HepG2 (cell line): ENCODE measurements at regions not wholly inside any gene's neighbourhood (a gene's known extent, or its start where the extent isn't known, plus 50 kb on each side); places are given as distances from the start of the nearest gene placed in this dataset.

Source experiments
- ATF4 ChIP-seq, 2 experiments: fragments of 450-650 bp in 1 of 2; sonication (generic) in 1 of 2; formaldehyde crosslinking; IDR thresholded peaks; 2 replicates each; pipeline versions ENCODE4 v1.5.0 to v1.8.0; 2020 to 2022; ENCODE audit warnings: mild to moderate bottlenecking in 1 of 2, missing genetic modification reagents in 1 of 2
- CAMTA2 ChIP-seq: sonication (generic); formaldehyde crosslinking; IDR thresholded peaks from 2 replicates; pipeline ENCODE4 v1.4.0; 2020; ENCODE audit warnings: mild to moderate bottlenecking, missing genetic modification reagents, borderline replicate concordance
- CBFB ChIP-seq: sonication (generic); formaldehyde crosslinking; IDR thresholded peaks from 2 replicates; pipeline ENCODE4 v1.4.0; 2020; ENCODE audit warnings: missing genetic modification reagents
- CBX1 ChIP-seq: IDR thresholded peaks from one replicate; pipeline ENCODE4 v1.6.1; 2016; ENCODE audit warnings: antibody characterized with exemption, low read depth
- CENPT ChIP-seq: sonication (generic); formaldehyde crosslinking; IDR thresholded peaks from 2 replicates; pipeline ENCODE4 v1.8.0; 2022; ENCODE audit warnings: low read depth, mild to moderate bottlenecking, moderate library complexity, missing genetic modification reagents
- CREM ChIP-seq, 2 experiments: sonication (generic) in 1 of 2; formaldehyde crosslinking in 1 of 2; IDR thresholded peaks; 2 replicates each; pipeline versions ENCODE4 v1.4.0 to v1.6.1; 2016 to 2020; ENCODE audit warnings: antibody characterized with exemption in 1 of 2, mild to moderate bottlenecking in 1 of 2, missing genetic modification reagents in 1 of 2
- GFI1 ChIP-seq: sonication (generic); formaldehyde crosslinking; IDR thresholded peaks from 2 replicates; pipeline ENCODE4 v1.5.0; 2020; ENCODE audit warnings: missing genetic modification reagents, mild to moderate bottlenecking, borderline replicate concordance
- HMG20A ChIP-seq: IDR thresholded peaks from 2 replicates; pipeline ENCODE4 v1.6.1; 2016; ENCODE audit warnings: borderline replicate concordance
- MAFG ChIP-seq: sonication (generic); formaldehyde crosslinking; IDR thresholded peaks from 2 replicates; pipeline ENCODE4 v1.5.1; 2020; ENCODE audit warnings: mild to moderate bottlenecking, missing genetic modification reagents
- NFE2L1 ChIP-seq: sonication (generic); formaldehyde crosslinking; IDR thresholded peaks from 2 replicates; pipeline ENCODE4 v1.4.0; 2020; ENCODE audit warnings: missing genetic modification reagents, mild to moderate bottlenecking, borderline replicate concordance
- RARA ChIP-seq: IDR thresholded peaks from 2 replicates; pipeline ENCODE4 v1.6.1; 2016; ENCODE audit warnings: missing genetic modification reagents, missing compliant biosample characterization
- SKIL ChIP-seq: sonication (generic); formaldehyde crosslinking; IDR thresholded peaks from 2 replicates; pipeline ENCODE4 v1.8.0; 2022; ENCODE audit warnings: missing genetic modification reagents, mild to moderate bottlenecking, moderate library complexity, borderline replicate concordance
- SP4 ChIP-seq: sonication (generic); formaldehyde crosslinking; IDR thresholded peaks from 2 replicates; pipeline ENCODE4 v1.8.1; 2023; ENCODE audit warnings: mild to moderate bottlenecking, missing genetic modification reagents
- TAF1 ChIP-seq: sonication (generic); formaldehyde crosslinking; IDR thresholded peaks from 2 replicates; pipeline ENCODE4 v1.4.0; 2020; ENCODE audit warnings: missing genetic modification reagents
- TARDBP ChIP-seq: sonication (generic); formaldehyde crosslinking; IDR thresholded peaks from 2 replicates; pipeline ENCODE4 v1.8.0; 2022; ENCODE audit warnings: mild to moderate bottlenecking, missing genetic modification reagents
- ZNF101 ChIP-seq: sonication (generic); formaldehyde crosslinking; IDR thresholded peaks from 2 replicates; pipeline ENCODE4 v1.4.0; 2020; ENCODE audit warnings: mild to moderate bottlenecking, low read depth, missing genetic modification reagents, borderline replicate concordance
- ZNF292 ChIP-seq: sonication (generic); formaldehyde crosslinking; IDR thresholded peaks from 2 replicates; pipeline ENCODE4 v1.8.1; 2022; ENCODE audit warnings: mild to moderate bottlenecking, low read depth, missing genetic modification reagents, borderline replicate concordance
- ZNF331 ChIP-seq: sonication (generic); formaldehyde crosslinking; IDR thresholded peaks from 2 replicates; pipeline ENCODE4 v1.4.0; 2020; ENCODE audit warnings: missing genetic modification reagents
- ZSCAN9 ChIP-seq: IDR thresholded peaks from 2 replicates; pipeline ENCODE4 v1.6.1; 2016; ENCODE audit warnings: borderline replicate concordance
- TF ChIP-seq, protein P1 (sequence below): sonication (generic); formaldehyde crosslinking; IDR thresholded peaks from 2 replicates; pipeline ENCODE4 v1.4.0; 2020; ENCODE audit warnings: missing genetic modification reagents, low read depth, mild to moderate bottlenecking, borderline replicate concordance
- TF ChIP-seq, protein P2 (sequence below): IDR thresholded peaks from 2 replicates; pipeline ENCODE4 v1.6.1; 2016
- TF ChIP-seq, protein P3 (sequence below): sonication (generic); formaldehyde crosslinking; IDR thresholded peaks from 2 replicates; pipeline ENCODE4 v1.4.0; 2020; ENCODE audit warnings: missing genetic modification reagents

- TF ChIP-seq ZNF331 (CRISPR knock-in tag), result peak; percentile 34; the same call in 1 of the 2 replicates
- TF ChIP-seq ATF4 (CRISPR knock-in tag; IDR thresholded peaks at IDR 0.05), result peak in 1 of 2 experiments; percentile 53; a peak in 1 of 4 replicates
- TF ChIP-seq GFI1 (CRISPR knock-in tag), result peak; percentile 84; the same call in 1 of the 2 replicates
- TF ChIP-seq, protein P1, sequence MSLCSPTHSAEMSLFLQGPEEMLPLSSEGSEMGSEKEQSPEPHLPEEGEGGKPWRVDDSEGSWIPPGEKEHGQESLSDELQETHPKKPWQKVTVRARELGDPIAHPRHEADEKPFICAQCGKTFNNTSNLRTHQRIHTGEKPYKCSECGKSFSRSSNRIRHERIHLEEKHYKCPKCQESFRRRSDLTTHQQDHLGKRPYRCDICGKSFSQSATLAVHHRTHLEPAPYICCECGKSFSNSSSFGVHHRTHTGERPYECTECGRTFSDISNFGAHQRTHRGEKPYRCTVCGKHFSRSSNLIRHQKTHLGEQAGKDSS, result 0 out of 2 replicates have a peak, but pooled peaks have one; percentile 35
- TF ChIP-seq TARDBP (CRISPR knock-in tag), result peak; percentile 69; the same call in 1 of the 2 replicates
- TF ChIP-seq CENPT, result no peak
- peak; percentile 23; the same call in 1 of the 2 replicates for TF ChIP-seq TAF1 (CRISPR knock-in tag)
- TF ChIP-seq ZSCAN9 (CRISPR knock-in tag), result 0 out of 2 replicates have a peak, but pooled peaks have one; percentile 21
- no peak for TF ChIP-seq SKIL (CRISPR knock-in tag)
- TF ChIP-seq RARA (CRISPR knock-in tag), result peak; percentile 82
- peak; percentile 60 for TF ChIP-seq CREM (IDR thresholded peaks at IDR 0.05)
- no peak for TF ChIP-seq CREM (CRISPR knock-in tag; IDR thresholded peaks at IDR 0.05)
- no peak for TF ChIP-seq NFE2L1 (CRISPR knock-in tag)
- TF ChIP-seq, protein P2, sequence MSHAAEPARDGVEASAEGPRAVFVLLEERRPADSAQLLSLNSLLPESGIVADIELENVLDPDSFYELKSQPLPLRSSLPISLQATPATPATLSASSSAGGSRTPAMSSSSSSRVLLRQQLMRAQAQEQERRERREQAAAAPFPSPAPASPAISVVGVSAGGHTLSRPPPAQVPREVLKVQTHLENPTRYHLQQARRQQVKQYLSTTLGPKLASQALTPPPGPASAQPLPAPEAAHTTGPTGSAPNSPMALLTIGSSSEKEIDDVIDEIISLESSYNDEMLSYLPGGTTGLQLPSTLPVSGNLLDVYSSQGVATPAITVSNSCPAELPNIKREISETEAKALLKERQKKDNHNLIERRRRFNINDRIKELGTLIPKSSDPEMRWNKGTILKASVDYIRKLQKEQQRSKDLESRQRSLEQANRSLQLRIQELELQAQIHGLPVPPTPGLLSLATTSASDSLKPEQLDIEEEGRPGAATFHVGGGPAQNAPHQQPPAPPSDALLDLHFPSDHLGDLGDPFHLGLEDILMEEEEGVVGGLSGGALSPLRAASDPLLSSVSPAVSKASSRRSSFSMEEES (CRISPR knock-in tag), result 0 out of 2 replicates have a peak, but pooled peaks have one; percentile 28
- peak; percentile 40; the same call in 1 of the 2 replicates for TF ChIP-seq CBFB (CRISPR knock-in tag)
- TF ChIP-seq SP4 (CRISPR knock-in tag), result 0 out of 2 replicates have a peak, but pooled peaks have one; percentile 53
- TF ChIP-seq CBX1, result no peak
- peak; percentile 47; the same call in 1 of the 2 replicates for TF ChIP-seq ZNF292
- no peak for TF ChIP-seq CAMTA2
- TF ChIP-seq, protein P3, sequence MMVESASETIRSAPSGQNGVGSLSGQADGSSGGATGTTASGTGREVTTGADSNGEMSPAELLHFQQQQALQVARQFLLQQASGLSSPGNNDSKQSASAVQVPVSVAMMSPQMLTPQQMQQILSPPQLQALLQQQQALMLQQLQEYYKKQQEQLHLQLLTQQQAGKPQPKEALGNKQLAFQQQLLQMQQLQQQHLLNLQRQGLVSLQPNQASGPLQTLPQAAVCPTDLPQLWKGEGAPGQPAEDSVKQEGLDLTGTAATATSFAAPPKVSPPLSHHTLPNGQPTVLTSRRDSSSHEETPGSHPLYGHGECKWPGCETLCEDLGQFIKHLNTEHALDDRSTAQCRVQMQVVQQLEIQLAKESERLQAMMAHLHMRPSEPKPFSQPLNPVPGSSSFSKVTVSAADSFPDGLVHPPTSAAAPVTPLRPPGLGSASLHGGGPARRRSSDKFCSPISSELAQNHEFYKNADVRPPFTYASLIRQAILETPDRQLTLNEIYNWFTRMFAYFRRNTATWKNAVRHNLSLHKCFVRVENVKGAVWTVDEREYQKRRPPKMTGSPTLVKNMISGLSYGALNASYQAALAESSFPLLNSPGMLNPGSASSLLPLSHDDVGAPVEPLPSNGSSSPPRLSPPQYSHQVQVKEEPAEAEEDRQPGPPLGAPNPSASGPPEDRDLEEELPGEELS (CRISPR knock-in tag), result peak; percentile 73
- TF ChIP-seq HMG20A (CRISPR knock-in tag), result peak; percentile 30; the same call in 1 of the 2 replicates
- TF ChIP-seq MAFG, result no peak
- TF ChIP-seq ZNF101 (CRISPR knock-in tag), result 0 out of 2 replicates have a peak, but pooled peaks have one; percentile 50
Observed at GRCh38 chr14:76961631-76962302, 66.7 kb downstream of the IRF2BPL start (continued).
